HG02970 (cell line): ENCODE measurements at regions not wholly inside any gene's neighbourhood (a gene's known extent, or its start where the extent isn't known, plus 50 kb on each side); places are given as distances from the start of the nearest gene placed in this dataset.

Source experiments
- ATAC-seq: cut with Tn5 transposase; IDR thresholded peaks from one replicate; pipeline ENCODE4 v1.9.1; 2021; ENCODE audit warnings: mild to moderate bottlenecking, moderate library complexity, moderate number of reproducible peaks; ENCODE audit not compliant: unreplicated experiment, low FRiP score

GRCh38 chr1:96991261-96991660 lies 269.7 kb downstream of the PTBP2 start:
- no peak for ATAC-seq

GRCh38 chr1:96992871-96993270 lies 271.3 kb downstream of the PTBP2 start:
- no peak for ATAC-seq

- ATAC-seq: no peak
Observed at GRCh38 chr1:96995351-96995750, 273.8 kb downstream of the PTBP2 start.

- no peak for ATAC-seq
Observed at GRCh38 chr1:96996001-96996400, 274.4 kb downstream of the PTBP2 start.

GRCh38 chr1:96997717-96998116 lies 276.1 kb downstream of the PTBP2 start:
- no peak for ATAC-seq

GRCh38 chr1:96998466-96998865 lies 276.9 kb downstream of the PTBP2 start:
- ATAC-seq: no peak

GRCh38 chr1:96999191-96999590 lies 277.6 kb downstream of the PTBP2 start:
- ATAC-seq: no peak

GRCh38 chr1:97004054-97004453 lies 282.5 kb downstream of the PTBP2 start:
- ATAC-seq: no peak

- ATAC-seq: no peak
Observed at GRCh38 chr1:97004743-97005142, 283.2 kb downstream of the PTBP2 start.

- no peak for ATAC-seq
Observed at GRCh38 chr1:97006044-97006661, 284.6 kb downstream of the PTBP2 start.

- no peak for ATAC-seq
Observed at GRCh38 chr1:97007840-97008604, 286.4 kb downstream of the PTBP2 start.

- no peak for ATAC-seq
Observed at GRCh38 chr1:97010566-97011264, 289.1 kb downstream of the PTBP2 start.

- ATAC-seq: no peak
Observed at GRCh38 chr1:97013136-97013535, 291.6 kb downstream of the PTBP2 start.

- ATAC-seq: no peak
Observed at GRCh38 chr1:97013941-97014340, 292.4 kb downstream of the PTBP2 start.

- ATAC-seq: no peak
Observed at GRCh38 chr1:97014426-97014825, 292.8 kb downstream of the PTBP2 start.

- no peak for ATAC-seq
Observed at GRCh38 chr1:97017895-97018294, 296.3 kb downstream of the PTBP2 start.
